ENCODE measurements at regions not wholly inside any gene's neighbourhood (a gene's known extent, or its start where the extent isn't known, plus 50 kb on each side); places are given as distances from the start of the nearest gene placed in this dataset.

DNA sequence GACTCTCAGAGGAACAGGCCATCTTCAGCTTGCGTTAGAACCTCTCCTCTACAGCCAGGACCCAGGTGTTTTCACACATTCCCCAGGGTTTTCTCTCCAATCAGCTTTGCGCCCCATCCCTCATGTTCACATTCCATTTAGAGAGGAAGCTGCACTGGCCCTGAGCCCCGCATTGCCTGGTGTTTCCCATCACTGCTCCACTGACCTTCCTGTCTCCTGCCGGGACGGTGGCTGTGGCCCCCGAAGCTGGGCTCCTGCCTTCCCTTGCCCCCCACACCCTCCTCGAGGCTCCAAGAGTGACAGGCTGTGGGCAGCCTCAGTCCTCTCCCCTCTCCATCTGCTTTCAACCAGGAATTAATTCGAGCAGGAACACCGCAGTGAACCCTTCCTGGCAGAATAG, 357.3 kb downstream of the THBS2 start:
- no peak for TF ChIP-seq EZH2 (IDR thresholded peaks at IDR 0.05; ENCODE audit: borderline replicate concordance, low read depth, low read length, severe bottlenecking)
- TF ChIP-seq, protein P1, sequence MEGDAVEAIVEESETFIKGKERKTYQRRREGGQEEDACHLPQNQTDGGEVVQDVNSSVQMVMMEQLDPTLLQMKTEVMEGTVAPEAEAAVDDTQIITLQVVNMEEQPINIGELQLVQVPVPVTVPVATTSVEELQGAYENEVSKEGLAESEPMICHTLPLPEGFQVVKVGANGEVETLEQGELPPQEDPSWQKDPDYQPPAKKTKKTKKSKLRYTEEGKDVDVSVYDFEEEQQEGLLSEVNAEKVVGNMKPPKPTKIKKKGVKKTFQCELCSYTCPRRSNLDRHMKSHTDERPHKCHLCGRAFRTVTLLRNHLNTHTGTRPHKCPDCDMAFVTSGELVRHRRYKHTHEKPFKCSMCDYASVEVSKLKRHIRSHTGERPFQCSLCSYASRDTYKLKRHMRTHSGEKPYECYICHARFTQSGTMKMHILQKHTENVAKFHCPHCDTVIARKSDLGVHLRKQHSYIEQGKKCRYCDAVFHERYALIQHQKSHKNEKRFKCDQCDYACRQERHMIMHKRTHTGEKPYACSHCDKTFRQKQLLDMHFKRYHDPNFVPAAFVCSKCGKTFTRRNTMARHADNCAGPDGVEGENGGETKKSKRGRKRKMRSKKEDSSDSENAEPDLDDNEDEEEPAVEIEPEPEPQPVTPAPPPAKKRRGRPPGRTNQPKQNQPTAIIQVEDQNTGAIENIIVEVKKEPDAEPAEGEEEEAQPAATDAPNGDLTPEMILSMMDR (IDR thresholded peaks at IDR 0.05; ENCODE audit: borderline replicate concordance, extremely low read depth, low read length, poor library complexity, severe bottlenecking) = no peak
